ENCODE measurements at regions not wholly inside any gene's neighbourhood (a gene's known extent, or its start where the extent isn't known, plus 50 kb on each side); places are given as distances from the start of the nearest gene placed in this dataset.

DNA sequence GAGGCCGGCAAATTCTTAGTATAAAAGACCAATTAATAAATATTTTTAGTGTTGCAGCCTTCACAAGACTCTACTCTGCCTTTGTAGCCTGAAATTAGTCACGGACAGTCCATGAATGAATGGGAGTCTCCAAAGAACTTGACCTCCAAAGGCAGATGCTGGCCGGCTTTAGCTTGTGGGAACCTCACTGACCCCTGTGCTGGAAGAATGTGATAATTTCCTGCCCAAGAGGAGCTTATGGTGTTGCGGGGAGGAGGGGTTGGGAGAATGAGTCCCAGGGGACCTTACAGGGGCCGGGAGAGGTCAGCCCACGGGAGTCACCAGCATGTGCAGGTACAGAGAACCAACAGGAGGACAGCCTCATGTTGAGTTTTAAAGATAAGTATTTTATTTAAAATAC, 143.1 kb downstream of the IRX2 start:
- H3K27ac ChIP-seq (ENCODE audit: insufficient read depth, low read depth, low read length): no peak overlapping the region
- no peak overlapping the region for H2AFZ ChIP-seq (ENCODE audit: low read depth, low read length)
- H3K9ac ChIP-seq (replicated peaks; ENCODE audit: extremely low read depth, insufficient read depth, low read length): no peak overlapping the region
- DNase-seq (ENCODE audit: low read depth, low spot score) (no peak), FAIRE-seq (no peak)
- H3K27me3 ChIP-seq (ENCODE audit: control insufficient read depth in 2 of 2, insufficient read depth in 2 of 2, low read length in 2 of 2): no peaks in the 10 kb centered on the region
- no peaks in the 10 kb centered on the region for H3K4me1 ChIP-seq (ENCODE audit: control insufficient read depth, extremely low read depth, insufficient read depth, low read length)
- no peaks in the 10 kb centered on the region for H3K9me1 ChIP-seq (replicated peaks; ENCODE audit: control insufficient read depth, extremely low read depth, insufficient read depth, low read length)
- intact Hi-C loops (cut with micrococcal nuclease): no loop called here
- no peak overlapping the region for H3K4me2 ChIP-seq (ENCODE audit: insufficient read depth, low read length)
- H3K79me2 ChIP-seq (ENCODE audit: control insufficient read depth, insufficient read depth, low read length): no peaks in the 10 kb centered on the region
- no peak overlapping the region for H3K4me3 ChIP-seq (replicated peaks in 1 of 3; ENCODE audit: insufficient read depth in 1 of 3, low read depth in 1 of 3, low read length in 3 of 3)
- H3K36me3 ChIP-seq (ENCODE audit: control insufficient read depth in 2 of 2, extremely low read depth in 1 of 2, insufficient read depth in 2 of 2, low read length in 2 of 2): no peaks in the 10 kb centered on the region
- dilution Hi-C loops (cut with MboI; ENCODE audit: extremely low pct_ligation_motif_present, low sequenced_read_pairs): no loop called here
- TF ChIP-seq, protein P1, sequence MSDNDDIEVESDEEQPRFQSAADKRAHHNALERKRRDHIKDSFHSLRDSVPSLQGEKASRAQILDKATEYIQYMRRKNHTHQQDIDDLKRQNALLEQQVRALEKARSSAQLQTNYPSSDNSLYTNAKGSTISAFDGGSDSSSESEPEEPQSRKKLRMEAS (IDR thresholded peaks at IDR 0.05; ENCODE audit: insufficient read depth, insufficient read length): no peak
- TF ChIP-seq POLR2AphosphoS5 (IDR thresholded peaks at IDR 0.05; ENCODE audit: insufficient read depth, low read depth, low read length) (no peak), POLR2A (IDR thresholded peaks at IDR 0.05; ENCODE audit: low read depth, low read length) (no peak), FOS (IDR thresholded peaks at IDR 0.05; ENCODE audit: borderline replicate concordance, insufficient read depth, low read length) (no peak), GATA2 (IDR thresholded peaks at IDR 0.05; ENCODE audit: insufficient read depth, insufficient read length, low read depth, low read length) (no peak), EZH2 (IDR thresholded peaks at IDR 0.05; ENCODE audit: borderline replicate concordance, low read depth, low read length, severe bottlenecking) (no peak), MYC (IDR thresholded peaks at IDR 0.05; ENCODE audit: low read depth, low read length) (no peak), JUN (IDR thresholded peaks at IDR 0.05; ENCODE audit: borderline replicate concordance, insufficient read depth, insufficient read length, low read depth) (no peak), CTCF (IDR thresholded peaks at IDR 0.05; ENCODE audit: extremely low read depth in 1 of 2, insufficient read depth in 1 of 2, low read depth in 1 of 2, low read length in 2 of 2) (no peak)
- POLR2A ChIA-PET: no interaction called here
- CTCF ChIA-PET: interaction anchor here (1.5 kb wide), 1 partner anchor 15 kb away, joined by 4 read pairs; no protein-coding TSS in a partner anchor
- H3K9me3 ChIP-seq (replicated peaks; ENCODE audit: control insufficient read depth, insufficient read depth, low read length): peaks cover 3% of the 10 kb centered on the region
- no TSS peak for BruUV-seq (replicated peaks)
- H4K20me1 ChIP-seq (replicated peaks; ENCODE audit: control insufficient read depth, extremely low read depth, insufficient read depth, low read length): no peaks in the 10 kb centered on the region

All from endothelial cell of umbilical vein (primary cell).